GM18511 (cell line): ENCODE measurements at regions not wholly inside any gene's neighbourhood (a gene's known extent, or its start where the extent isn't known, plus 50 kb on each side); places are given as distances from the start of the nearest gene placed in this dataset.

ENCODE experiments used
- ATAC-seq: cut with Tn5 transposase; IDR thresholded peaks from one replicate; pipeline ENCODE4 v1.9.1; 2021; ENCODE audit warnings: mild to moderate bottlenecking, moderate library complexity; ENCODE audit not compliant: unreplicated experiment

DNA sequence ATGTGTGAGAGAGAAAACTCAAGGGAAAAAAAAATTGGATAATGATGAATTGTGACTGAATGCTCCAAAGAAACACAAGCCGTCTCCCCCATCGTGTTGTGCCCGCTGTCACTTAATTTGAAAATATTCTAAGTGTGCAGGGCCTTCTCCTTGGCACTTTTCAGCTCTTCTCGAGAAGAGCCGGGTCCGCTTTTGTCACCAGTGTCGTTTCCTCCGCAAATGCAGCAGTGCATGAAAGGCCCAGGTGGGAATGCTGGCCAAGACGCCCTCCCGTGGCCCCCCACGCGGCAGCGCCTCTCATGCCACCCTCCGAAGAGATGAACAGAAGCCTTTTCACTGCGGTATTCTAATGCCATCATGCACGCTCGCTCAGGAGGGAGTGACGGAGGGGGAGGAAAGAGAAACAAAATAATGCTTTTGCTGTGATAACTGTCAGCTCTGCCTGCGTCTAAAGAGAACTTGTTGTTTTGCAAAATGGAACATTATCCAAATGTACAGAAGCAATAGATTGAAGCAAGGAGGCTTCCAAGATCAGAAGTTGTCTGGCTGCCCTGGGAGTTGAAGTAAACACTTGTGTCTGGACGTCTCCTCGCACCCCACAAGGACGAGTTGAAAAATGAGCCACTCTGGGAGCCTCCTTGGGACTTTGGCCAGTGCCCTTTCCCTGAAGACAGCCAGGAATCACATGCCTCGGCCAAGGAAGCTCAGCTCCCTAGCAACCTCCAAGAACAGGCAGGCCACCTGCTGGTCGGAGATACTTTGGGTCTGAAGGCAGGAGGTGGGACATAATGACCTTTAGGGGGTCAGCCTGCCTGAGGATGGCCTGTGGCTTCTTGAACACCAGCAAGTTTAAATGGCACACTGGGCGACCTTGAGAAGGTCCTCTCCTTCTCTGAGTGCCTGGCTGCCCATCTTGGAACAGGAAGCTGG lies 166.1 kb upstream of the ZC3H12A start:
- no peak for ATAC-seq

DNA sequence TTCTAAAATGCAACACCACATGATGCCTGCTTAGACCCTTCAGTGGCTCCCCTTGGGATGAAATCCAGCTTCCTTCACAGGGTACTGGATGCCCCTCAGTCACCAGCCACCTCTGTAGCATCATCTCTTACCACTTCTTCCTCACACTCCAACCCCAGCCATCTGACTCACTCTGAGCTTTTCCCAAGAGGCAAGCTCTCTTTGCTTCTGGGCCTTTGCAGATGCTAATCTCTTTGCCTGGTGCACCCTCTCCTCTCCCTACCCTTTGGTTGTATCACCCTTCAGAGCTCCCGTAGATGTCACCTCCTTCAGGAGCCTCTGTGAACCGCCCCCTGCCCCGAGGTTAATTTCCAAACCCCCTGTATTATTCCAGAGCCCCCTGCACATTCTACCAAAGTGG lies 164.8 kb upstream of the ZC3H12A start:
- no peak for ATAC-seq

DNA sequence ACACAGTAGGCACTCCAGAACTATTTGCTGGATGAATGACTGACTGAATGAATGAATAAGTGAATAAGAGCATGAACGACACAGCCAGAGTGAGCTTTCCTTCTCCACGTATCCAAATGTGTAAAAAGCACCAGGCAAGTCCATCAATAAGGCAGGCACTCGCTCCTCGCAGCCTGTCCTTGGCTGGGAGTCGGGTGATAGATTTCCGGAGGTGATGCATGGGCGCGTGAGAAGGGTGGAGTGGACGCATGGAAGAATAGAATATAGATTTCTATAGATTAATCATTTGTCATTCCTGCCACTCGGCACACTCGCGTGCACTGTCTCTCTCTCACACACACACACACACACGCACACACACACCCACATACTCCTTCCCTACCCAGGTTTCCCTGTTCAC lies 164.3 kb upstream of the ZC3H12A start:
- no peak for ATAC-seq

DNA sequence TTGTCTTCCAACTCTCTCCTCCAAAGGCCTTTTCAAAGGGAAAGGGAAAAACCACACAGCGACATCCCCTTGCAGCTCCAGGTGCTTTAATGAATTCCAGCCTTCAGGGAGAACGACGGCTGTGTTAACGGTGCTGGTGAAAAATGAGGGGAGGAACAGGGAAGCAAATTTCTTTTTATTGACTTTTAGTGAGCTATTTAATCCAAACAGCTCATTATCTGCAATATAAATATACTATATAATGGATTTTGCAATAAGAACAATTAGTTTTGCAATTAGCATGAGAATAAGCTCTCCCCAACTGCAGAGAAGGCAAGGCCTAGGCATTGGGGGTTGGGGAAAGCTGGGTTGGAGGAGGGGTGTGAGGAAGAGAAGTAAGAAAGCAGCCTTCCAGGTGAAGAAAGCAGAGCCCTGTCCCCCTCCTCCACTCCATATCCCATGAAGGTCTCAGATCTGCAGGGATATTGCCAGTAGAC lies 159.0 kb upstream of the ZC3H12A start:
- ATAC-seq, result no peak

DNA sequence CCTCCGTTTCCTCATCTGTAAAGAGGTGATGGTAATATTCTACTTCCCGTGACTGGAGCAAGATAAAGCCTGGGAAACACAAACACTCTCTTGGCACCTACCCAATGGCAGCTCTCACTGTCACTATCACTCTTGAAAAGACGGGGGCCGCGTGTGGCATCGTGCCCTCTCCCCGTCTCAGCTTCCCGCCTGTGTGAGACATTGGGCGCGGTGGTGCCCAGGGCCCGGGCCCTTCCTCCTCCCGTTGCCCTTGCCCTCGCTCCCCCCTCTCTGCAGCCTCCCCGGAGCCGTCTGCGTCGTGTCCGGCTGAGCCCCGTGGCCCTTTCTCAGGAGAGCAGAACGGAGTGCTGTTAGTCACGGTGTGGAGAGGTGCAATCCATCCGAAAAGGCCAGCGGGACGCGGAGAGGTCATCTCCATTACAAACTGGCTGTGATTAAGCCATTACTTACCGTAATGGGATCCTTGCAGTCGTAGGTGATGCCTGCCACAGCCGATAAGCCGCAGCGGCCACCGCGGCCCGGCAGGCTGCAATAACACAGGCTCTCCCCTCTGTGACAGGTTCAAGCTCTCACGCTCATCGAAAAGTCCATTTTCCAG lies 156.4 kb upstream of the ZC3H12A start:
- ATAC-seq, result no peak

DNA sequence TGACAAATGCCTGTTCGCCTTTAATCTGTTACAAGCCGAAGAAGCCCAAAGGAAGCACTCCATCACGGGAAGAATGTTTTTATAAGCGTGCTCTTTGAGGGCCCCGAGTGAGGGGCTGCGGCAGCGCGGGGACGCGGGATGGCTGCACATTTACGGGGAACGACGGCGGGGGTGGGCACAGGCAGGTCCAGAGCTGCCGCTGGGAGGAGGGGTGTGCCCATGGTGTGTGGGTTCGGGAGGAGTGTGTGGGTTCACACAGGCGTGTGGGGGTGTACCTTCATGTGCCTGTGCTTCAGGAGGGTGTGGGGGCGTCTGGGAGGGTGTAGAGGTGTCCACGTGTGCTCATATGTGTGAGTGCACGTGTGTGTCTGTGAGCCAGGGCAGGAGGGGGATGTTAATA lies 155.9 kb upstream of the ZC3H12A start:
- ATAC-seq, result no peak

DNA sequence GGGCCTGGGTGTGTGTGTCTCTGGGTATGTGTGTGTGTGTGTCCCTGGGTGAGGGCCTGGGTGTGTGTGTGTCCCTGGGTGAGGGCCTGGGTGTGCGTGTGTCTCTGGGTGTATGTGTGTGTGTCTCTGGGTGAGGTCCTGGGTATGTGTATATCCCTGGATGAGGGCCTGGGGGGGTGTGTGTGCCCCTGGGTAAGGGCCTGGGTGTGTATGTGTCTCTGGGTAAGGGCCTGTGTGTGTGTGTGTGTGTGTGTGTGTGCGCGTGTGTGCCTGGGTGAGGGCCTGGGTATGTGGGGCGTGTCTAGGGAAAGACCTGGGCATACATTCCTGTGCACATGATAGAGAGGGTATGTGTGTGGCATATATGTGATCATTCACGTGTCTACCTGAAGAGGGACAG lies 155.1 kb upstream of the ZC3H12A start:
- ATAC-seq, result no peak

DNA sequence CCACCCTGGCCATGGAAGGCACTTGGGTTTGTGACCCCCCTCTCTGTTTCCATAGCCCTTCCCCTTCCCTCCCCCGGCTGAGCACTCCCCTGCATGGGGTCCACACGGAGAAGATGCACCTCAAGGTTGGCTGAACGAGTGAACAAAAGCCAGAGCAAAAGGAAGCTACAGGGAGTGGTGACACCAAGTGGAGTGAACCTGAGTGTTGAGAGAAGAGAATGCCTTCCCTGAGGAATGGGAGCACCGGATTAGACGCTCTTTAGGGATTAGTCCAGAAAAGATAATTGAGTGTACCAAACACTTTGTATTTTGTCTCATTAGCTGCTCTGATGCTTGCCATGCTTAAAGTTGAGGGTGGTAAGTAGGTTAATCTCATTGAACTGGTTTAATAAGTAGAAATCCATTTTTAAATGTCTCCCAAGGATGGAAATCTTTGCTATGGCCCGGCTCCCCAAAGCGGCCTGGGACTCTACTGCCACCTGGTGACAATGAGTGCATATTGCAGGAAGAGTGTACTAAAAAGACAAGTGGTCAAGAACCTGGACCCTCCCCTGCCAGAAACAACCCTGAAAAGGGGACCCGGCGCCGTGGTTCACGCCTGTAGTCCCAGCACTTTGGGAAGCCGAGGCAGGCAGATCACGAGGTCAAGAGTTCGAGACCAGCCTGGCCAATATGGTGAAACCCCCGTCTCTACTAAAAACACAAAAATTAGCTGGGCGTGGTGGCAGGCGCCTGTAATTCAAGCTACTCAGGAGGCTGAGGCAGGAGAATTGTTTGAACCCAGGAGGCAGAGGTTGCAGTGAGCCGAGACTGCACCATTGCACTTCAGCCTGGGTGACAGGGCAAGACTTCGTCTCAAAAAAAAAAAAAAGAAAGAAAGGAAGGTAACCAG lies 150.6 kb upstream of the ZC3H12A start:
- no peak for ATAC-seq

DNA sequence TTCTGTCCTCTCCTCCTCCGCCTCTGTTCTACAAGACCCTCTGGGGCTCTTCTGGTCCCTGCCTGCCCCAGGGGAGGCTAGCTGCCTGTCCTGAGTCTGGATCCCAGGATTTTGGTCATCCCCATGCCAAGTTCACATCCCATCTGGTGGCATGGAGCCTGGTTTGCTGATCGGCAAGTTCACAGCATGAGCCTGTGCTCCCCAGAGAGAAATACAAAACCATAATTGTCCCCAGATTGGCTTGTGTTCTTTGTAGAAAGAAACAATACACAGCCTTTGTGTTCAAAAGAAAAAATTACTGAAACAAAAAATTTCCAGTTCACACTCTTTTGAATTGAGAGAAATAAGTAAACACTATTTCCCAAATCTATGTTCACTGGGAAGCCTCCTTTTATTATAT lies 149.4 kb upstream of the ZC3H12A start:
- ATAC-seq, result no peak

DNA sequence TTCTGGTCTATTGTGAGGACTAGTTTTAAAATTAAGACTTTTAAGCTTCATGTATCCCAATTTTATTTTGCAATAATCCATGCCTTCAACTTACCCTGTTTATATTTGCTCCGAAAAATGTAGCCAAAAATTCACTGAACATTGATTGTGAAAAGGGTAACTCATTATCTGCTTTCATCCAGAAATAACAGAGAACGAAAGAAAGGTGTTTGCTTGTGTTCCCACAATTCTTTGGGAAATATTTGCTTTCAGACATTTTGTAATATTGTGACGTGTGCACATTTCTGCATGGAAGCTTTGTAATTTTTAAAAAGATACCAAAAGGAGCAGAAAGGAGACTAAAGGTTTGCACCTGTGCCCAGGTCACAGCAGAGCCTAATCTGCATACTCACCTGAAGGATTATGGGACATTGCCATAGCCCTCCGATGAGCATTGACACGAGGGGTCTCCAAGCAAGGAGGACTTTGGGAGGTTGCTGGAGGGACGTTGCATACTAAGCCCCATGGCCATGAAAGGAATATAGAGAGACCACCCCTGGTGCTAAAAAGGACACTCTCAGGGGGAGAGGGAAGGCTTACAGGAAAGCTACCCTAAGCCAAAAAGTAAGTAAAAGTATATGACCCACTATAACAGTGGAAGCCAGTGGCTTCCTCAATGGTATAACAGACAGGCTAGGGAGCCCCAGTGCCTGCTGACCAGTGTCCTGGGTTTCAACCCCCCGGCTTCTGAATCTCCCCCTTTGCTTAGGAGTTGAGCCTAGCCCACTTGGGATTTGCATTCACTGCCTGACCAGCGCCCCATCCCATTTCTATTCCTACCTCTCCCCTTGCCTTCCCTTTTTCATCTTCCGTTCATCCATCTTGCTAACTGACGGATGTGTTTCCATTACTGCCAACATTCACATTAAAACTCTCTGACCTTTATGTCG lies 148.6 kb upstream of the ZC3H12A start:
- ATAC-seq, result no peak

DNA sequence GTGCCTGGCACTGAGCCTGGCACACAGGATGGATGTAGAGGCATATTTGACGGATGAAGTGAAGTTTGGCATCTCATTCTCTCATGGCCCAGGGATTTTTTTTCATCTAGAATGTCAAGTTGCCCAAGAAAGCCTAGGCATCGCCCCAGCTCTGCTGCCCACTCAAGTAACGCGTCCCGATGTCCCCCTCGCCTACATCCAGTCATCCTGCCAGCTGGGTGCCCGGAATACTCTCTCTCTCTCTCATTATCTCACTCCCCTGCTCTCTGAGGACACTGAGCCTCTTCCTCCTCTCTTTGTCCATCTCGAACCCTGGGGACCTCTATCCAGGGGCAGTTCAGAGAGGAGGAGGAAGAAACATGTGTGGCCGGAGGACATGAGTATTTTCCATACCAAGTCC lies 142.3 kb upstream of the ZC3H12A start:
- ATAC-seq, result no peak

DNA sequence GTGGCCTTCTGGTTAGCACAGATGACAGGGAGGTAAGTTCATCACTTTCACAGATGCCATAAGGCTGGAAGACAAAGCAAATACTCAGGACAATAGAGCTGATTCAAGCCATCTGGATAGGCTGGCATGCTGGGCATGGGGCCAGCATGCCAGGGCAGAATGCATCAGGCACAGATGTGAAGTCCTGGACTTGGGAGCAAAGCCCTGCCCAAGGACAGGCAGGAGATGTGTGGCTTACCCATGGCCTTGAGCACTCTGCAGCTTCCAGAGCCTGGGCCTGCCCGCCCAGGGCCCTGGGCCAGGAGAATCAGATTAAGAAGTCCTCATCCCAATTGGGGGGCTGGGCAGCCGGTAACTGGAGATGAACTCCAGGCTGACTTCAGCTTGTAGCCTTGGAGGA lies 135.7 kb upstream of the ZC3H12A start:
- no peak for ATAC-seq

DNA sequence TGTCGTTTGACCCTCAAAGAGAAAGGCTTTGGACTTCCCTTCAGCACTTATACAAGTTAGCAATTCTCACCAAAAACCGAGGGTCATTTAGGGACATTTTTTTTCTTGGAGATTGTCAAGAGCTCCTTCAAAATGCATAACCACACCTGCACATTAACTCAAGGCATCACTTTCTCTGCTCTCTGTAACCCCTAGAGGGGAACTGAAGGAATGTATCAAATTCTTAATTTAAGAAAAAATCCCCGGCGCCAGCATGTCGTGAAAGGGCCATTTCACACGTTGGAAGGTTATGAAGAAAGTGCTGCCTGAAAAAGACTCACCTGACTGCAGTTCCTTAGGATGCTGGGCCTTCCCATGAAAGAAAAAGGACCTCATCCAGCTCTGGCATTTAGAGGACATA lies 131.6 kb upstream of the ZC3H12A start:
- no peak for ATAC-seq

DNA sequence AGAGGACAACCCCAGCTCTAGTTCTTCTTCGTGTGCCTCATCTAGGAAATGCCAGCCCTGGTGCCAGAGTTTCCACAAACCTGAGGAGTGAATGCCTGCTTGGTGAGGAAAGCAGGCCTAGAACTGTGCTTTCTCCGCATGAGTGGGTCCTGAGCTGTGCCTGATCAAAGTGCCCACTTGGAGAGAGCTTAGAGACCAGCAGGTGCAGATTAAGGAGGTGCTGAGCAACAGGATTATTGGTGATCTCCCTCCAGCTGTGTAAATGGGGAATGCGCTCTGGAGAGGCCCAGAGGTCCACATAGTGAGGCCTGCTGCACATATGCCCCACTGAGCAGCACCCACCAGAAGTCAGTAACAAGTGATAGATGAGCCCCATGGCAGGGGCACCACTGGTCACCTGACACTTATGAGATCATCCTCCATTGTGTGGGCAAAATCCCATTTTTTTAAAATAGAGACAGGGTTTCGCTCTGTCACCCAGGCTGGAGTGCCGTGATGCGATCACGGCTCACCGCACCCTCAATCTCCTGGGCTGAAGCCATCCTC lies 127.2 kb upstream of the ZC3H12A start:
- ATAC-seq, result no peak

DNA sequence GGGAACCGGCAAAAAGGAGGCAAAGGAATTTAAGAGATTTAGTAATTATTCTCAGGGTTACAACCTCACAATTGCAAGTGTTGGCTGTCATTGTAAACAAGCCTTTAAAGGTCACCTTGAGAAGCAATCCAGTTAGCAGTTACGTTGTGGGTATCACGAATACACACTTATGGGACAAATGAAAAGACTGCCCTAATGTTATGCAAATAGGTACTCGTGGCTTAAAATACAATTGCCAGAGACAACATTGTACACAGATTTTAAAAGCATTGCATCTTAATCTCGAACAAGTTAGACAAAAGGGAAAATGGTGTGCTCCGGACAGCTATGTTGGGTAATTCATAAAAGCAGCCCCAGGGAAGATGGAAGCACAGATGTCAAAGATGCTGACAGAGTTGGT lies 120.5 kb upstream of the ZC3H12A start:
- no peak for ATAC-seq

DNA sequence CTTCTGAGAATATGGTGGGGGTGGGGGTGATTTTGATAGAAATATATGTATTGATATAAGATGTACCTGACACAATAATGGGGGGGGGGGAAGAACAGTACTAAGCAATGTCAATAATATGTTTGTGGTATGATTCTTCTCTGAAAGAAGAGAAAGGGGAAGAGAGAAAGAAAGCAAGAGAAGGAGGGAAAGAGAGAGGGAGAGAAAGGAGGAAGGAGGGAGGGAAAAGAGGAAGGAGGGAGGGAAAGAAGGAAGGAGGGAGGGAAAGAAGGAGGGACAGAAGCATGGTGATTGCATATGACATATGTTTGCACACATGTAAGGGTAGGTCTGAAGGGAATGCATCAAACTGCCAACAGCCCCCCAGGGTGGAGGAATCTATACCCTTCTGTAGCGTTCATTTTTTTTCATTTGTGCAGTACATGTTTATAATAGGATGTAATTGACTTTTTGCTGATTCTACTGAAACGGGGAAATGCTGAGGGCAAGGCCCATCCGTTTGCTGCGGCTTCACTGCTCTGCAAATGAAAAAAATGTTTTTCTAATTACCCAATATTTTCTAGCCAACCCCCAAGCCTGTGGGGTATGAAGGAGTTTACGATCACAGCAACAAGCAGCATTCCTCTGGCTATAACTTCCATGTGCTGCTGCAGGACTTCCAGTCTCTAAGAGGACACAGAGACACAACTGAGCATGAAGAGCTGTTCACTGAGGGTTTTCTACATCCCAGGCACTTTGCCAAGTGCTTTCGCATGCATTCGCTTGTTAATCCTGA lies 119.3 kb upstream of the ZC3H12A start:
- ATAC-seq, result no peak

DNA sequence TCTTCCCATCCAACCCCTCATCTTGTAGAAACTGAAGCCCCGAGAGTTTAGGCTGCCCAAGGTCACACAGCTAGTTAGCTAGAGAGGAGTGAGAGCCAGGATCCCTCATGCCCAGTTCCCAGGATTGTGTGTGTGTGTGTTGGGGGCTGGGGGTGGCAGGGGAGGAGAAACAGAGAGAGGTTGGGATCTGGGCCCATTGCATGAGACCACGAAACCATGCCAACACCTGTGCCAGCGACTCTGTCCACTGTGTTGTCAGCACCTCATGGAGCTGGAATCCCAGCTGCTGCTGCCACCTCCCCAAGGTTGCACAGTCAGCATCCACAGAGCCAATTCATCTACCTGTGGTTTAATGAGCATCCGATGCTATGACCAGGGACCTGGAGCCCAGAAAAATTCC lies 115.4 kb upstream of the ZC3H12A start:
- ATAC-seq, result no peak

DNA sequence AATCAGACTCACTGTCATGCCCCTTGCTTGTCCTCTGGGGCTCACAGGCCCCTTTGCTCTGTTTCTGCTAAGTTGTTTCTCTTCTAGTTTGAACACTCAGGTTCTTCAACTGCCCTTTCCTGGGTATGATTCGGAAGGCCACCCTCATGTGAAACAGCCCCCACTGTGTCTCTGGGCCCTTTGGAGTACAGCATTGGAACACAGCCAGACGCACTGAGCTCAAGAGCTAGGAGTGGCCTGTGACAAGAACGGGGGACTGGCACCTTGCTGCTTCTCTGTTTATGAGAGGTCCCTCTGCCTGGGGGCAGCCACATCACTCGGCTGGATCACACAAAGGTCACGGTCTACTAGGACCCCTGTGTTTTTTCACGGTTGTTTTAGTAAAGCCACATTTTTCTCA lies 114.4 kb upstream of the ZC3H12A start:
- ATAC-seq, result no peak
